HCT116 (cell line): ENCODE measurements at regions not wholly inside any gene's neighbourhood (a gene's known extent, or its start where the extent isn't known, plus 50 kb on each side); places are given as distances from the start of the nearest gene placed in this dataset.

Source experiments
- ATAC-seq: fragments of 200-7000 bp; cut with Tn5 transposase; 2 replicates; pipeline ENCODE4 v1.9.1; 2020; ENCODE audit warnings: mild to moderate bottlenecking, moderate library complexity
- BruUV-seq: library from RNA; stranded (reverse); fragments of 400-500 nt; replicated peaks from 2 replicates; lab custom pipeline; 2021; lab: Mats Ljungman, UMichigan
- CTCF ChIA-PET: fragments of 300-600 bp; sonication (Branson Sonifier 250); formaldehyde crosslinking; loops from one replicate; lab custom pipeline; 2021; ENCODE audit warnings: antibody characterized with exemption; lab: Charles Lee
- POLR2A ChIA-PET: fragments of 300-600, 350-600 bp; sonication (Branson Sonifier 250); formaldehyde crosslinking; loops from one replicate; lab custom pipeline; 2021; ENCODE audit warnings: antibody characterized with exemption; lab: Charles Lee
- RAD21 ChIA-PET, 2 experiments: fragments of 300-600 bp; sonication (Branson Sonifier 250); formaldehyde crosslinking; loops; one replicate each; lab custom pipeline; 2023; ENCODE audit warnings: low total read pairs in 2 of 2; ENCODE audit not compliant: uncharacterized antibody in 2 of 2, unreplicated experiment in 2 of 2, low non-redundant PET in 1 of 2; lab: Charles Lee
- DNase-seq: peaks from one replicate; pipeline ENCODE4 v3.0.0-alpha.2; 2010; ENCODE audit warnings: low read depth, low spot score
- H2AFZ ChIP-seq: fragments of 200-600 bp; shearing (Covaris generic), sonication (generic); 2 replicates; pipeline ENCODE4 v1.6.1; 2017; ENCODE audit warnings: low read depth, mixed run types, mixed read lengths, antibody characterized with exemption, low read length; ENCODE audit not compliant: poor library complexity, severe bottlenecking
- H3K27ac ChIP-seq: 2 replicates; pipeline ENCODE4 v1.5.1; 2012; ENCODE audit warnings: low read depth, low read length
- H3K27me3 ChIP-seq: fragments of 200-600 bp; sonication (generic); 2 replicates; pipeline ENCODE4 v1.6.1; 2016; ENCODE audit warnings: mixed run types, low read length, mixed read lengths; ENCODE audit not compliant: insufficient read depth
- H3K36me3 ChIP-seq, 2 experiments: fragments of 200-500 bp in 1 of 2; fragments of 200-600 bp in 1 of 2; sonication (Bioruptor generic) in 1 of 2; sonication (generic) in 1 of 2; 2 replicates each; pipeline versions ENCODE4 v1.5.1 to v1.6.1; 2014 to 2016; ENCODE audit warnings: low read length in 2 of 2, inconsistent platforms in 1 of 2, mixed read lengths in 1 of 2, mixed run types in 1 of 2; ENCODE audit not compliant: insufficient read depth in 2 of 2, control insufficient read depth in 1 of 2
- H3K4me1 ChIP-seq, 2 experiments: fragments of 200-600 bp in 1 of 2; sonication (generic) in 1 of 2; 2 replicates each; pipeline versions ENCODE4 v1.5.1 to v1.6.1; 2012 to 2017; ENCODE audit warnings: low read length in 2 of 2, inconsistent platforms in 1 of 2, mild to moderate bottlenecking in 1 of 2, mixed read lengths in 1 of 2, mixed run types in 1 of 2, moderate library complexity in 1 of 2; ENCODE audit not compliant: insufficient read depth in 2 of 2, control insufficient read depth in 1 of 2
- H3K4me2 ChIP-seq: fragments of 200-600 bp; sonication (generic); 2 replicates; pipeline ENCODE4 v1.6.1; 2017; ENCODE audit warnings: mixed run types, low read length, mixed read lengths
- H3K4me3 ChIP-seq, 2 experiments: fragments of 200-600 bp in 1 of 2; sonication (generic) in 1 of 2; replicated peaks in 1 of 2; 2 replicates each; pipeline ENCODE4 v1.5.1; 2011 to 2016; ENCODE audit warnings: low read length in 2 of 2, control low read depth in 1 of 2, low read depth in 1 of 2, mild to moderate bottlenecking in 1 of 2, mixed read lengths in 1 of 2, mixed run types in 1 of 2
- H3K79me2 ChIP-seq: fragments of 200-600 bp; sonication (generic); 2 replicates; pipeline ENCODE4 v1.6.1; 2017; ENCODE audit warnings: mild to moderate bottlenecking, mixed run types, low read length, moderate library complexity, mixed read lengths; ENCODE audit not compliant: insufficient read depth
- H3K9ac ChIP-seq: fragments of 200-600 bp; sonication (generic); 2 replicates; pipeline ENCODE4 v1.6.1; 2016; ENCODE audit warnings: low read length, mixed read lengths
- H3K9me2 ChIP-seq: fragments of 200-600 bp; sonication (generic), shearing (Covaris generic); 2 replicates; pipeline ENCODE4 v1.6.1; 2017; ENCODE audit warnings: mixed run types, mild to moderate bottlenecking, moderate library complexity; ENCODE audit not compliant: insufficient read depth
- H3K9me3 ChIP-seq, 2 experiments: fragments of 200-500 bp in 1 of 2; fragments of 200-600 bp in 1 of 2; sonication (Bioruptor generic) in 1 of 2; sonication (generic) in 1 of 2; 2 replicates each; pipeline ENCODE4 v1.6.1; 2014 to 2017; ENCODE audit warnings: low read length in 2 of 2, mixed read lengths in 2 of 2, inconsistent platforms in 1 of 2, low read depth in 1 of 2, mild to moderate bottlenecking in 1 of 2, mixed run types in 1 of 2, moderate library complexity in 1 of 2; ENCODE audit not compliant: control insufficient read depth in 1 of 2, insufficient read depth in 1 of 2
- H4K20me1 ChIP-seq: fragments of 200-600 bp; sonication (generic), shearing (Covaris generic); 2 replicates; pipeline ENCODE4 v1.6.1; 2017; ENCODE audit warnings: mixed run types, mild to moderate bottlenecking, moderate library complexity; ENCODE audit not compliant: insufficient read depth
- ATF3 ChIP-seq: IDR thresholded peaks from 2 replicates; pipeline ENCODE4 v1.6.1; 2012
- CBX3 ChIP-seq: IDR thresholded peaks from 2 replicates; pipeline ENCODE4 v1.6.1; 2012; ENCODE audit warnings: low read depth
- CEBPB ChIP-seq: IDR thresholded peaks from 2 replicates; pipeline ENCODE4 v1.6.1; 2012; ENCODE audit warnings: low read depth
- CTCF ChIP-seq, 3 experiments: fragments of 200-600 bp in 1 of 3; sonication (generic) in 1 of 3; IDR thresholded peaks in 2 of 3; conservative IDR thresholded peaks in 1 of 3; 2 replicates each; pipeline ENCODE4 v1.5.1; 2012 to 2017; ENCODE audit warnings: low read depth in 2 of 3, low read length in 2 of 3, antibody characterized with exemption in 1 of 3, borderline replicate concordance in 1 of 3, control low read depth in 1 of 3, mild to moderate bottlenecking in 1 of 3, mixed read lengths in 1 of 3, mixed run types in 1 of 3, moderate library complexity in 1 of 3; ENCODE audit not compliant: insufficient read depth in 1 of 3
- EGR1 ChIP-seq: IDR thresholded peaks from 2 replicates; pipeline ENCODE4 v1.6.1; 2012; ENCODE audit warnings: low read depth
- EZH2 ChIP-seq: fragments of 200-600 bp; sonication (generic); IDR thresholded peaks from 2 replicates; pipeline ENCODE4 v1.6.1; 2017; ENCODE audit warnings: antibody characterized with exemption, mixed run types
- SRF ChIP-seq: IDR thresholded peaks from 2 replicates; pipeline ENCODE4 v1.6.1; 2012; ENCODE audit warnings: low read depth
- ZBTB33 ChIP-seq: IDR thresholded peaks from 2 replicates; pipeline ENCODE4 v1.6.1; 2011; ENCODE audit warnings: mild to moderate bottlenecking, low read length, moderate library complexity; ENCODE audit not compliant: insufficient replicate concordance; ENCODE audit errors: extremely low read depth
- ZFX ChIP-seq: fragments of 450-650 bp; IDR thresholded peaks from 2 replicates; pipeline ENCODE4 v1.6.1; 2017
- ZNF274 ChIP-seq: fragments of 200-500 bp; sonication (Bioruptor generic); IDR thresholded peaks from 2 replicates; pipeline ENCODE4 v1.6.1; 2014; ENCODE audit warnings: mild to moderate bottlenecking, low read depth, low read length, inconsistent platforms
- intact Hi-C: fragments of 100-400 bp; cut with micrococcal nuclease; formaldehyde crosslinking; loops from 2 replicates; pipeline ENCODE4 v1.10.0; 2022

- RAD21 ChIA-PET = no interaction called here
- TF ChIP-seq SRF = no peak
- no peak for TF ChIP-seq ATF3
- no peak for TF ChIP-seq ZFX
- TF ChIP-seq CBX3 = no peak
- no peak for TF ChIP-seq ZBTB33
- no peak for TF ChIP-seq ZNF274
- TF ChIP-seq EGR1 = no peak
- no peak for TF ChIP-seq EZH2
- TF ChIP-seq CEBPB = no peak
- TF ChIP-seq CTCF (IDR thresholded peaks at IDR 0.05 in 2 of 3, conservative IDR thresholded peaks at IDR 0.05 in 1 of 3; ENCODE audit: borderline replicate concordance in 1 of 3, insufficient read depth in 1 of 3, low read depth in 2 of 3, low read length in 2 of 3) = no peak
- no peak overlapping the region for H3K4me2 ChIP-seq
- no peak overlapping the region for H3K27ac ChIP-seq
- no peak for DNase-seq
- POLR2A ChIA-PET = no interaction called here
- no peak overlapping the region for H3K4me3 ChIP-seq
- H3K9me2 ChIP-seq = no peaks in the 10 kb centered on the region
- intact Hi-C loops = no loop called here
- H2AFZ ChIP-seq = no peak overlapping the region
- no peaks in the 10 kb centered on the region for H4K20me1 ChIP-seq
- no peaks in the 10 kb centered on the region for H3K4me1 ChIP-seq
- H3K79me2 ChIP-seq = no peaks in the 10 kb centered on the region
- CTCF ChIA-PET = no interaction called here
- peaks cover 6 to 14% of the 10 kb centered on the region in 2 experiments; a peak in 2 of 4 replicates for H3K9me3 ChIP-seq
- no TSS peak for BruUV-seq
- H3K36me3 ChIP-seq = no peaks in the 10 kb centered on the region
- no peak for ATAC-seq
- H3K9ac ChIP-seq = no peak overlapping the region
- H3K27me3 ChIP-seq = no peaks in the 10 kb centered on the region
Measured at GRCh38 chr4:23986270-23986669, 96.4 kb upstream of the PPARGC1A start.
